Body of pancreas (tissue), 4 donors: ENCODE measurements at regions not wholly inside any gene's neighbourhood (a gene's known extent, or its start where the extent isn't known, plus 50 kb on each side); places are given as distances from the start of the nearest gene placed in this dataset.
"Not testable (repeated sequence)": the region's sequence is repeated elsewhere in the genome, so short reads cannot be mapped to it uniquely, and the experiment has no call there.

ENCODE experiments used
- POLR2A ChIP-seq, 3 donors: fragments of 450-650 bp; IDR thresholded peaks; one replicate each; pipeline ENCODE4 v1.6.1; 2016; ENCODE audit warnings: antibody characterized with exemption in 3 of 3, mild to moderate bottlenecking in 2 of 3
- TF ChIP-seq, protein P1 (sequence below), 7 experiments: fragments of 450-650 bp in 4 of 7; fragments of 200-600 bp in 3 of 7; sonication (generic) in 3 of 7; IDR thresholded peaks; one replicate each; pipeline ENCODE4 v1.5.1; 2016 to 2019; ENCODE audit warnings: antibody characterized with exemption in 7 of 7

DNA sequence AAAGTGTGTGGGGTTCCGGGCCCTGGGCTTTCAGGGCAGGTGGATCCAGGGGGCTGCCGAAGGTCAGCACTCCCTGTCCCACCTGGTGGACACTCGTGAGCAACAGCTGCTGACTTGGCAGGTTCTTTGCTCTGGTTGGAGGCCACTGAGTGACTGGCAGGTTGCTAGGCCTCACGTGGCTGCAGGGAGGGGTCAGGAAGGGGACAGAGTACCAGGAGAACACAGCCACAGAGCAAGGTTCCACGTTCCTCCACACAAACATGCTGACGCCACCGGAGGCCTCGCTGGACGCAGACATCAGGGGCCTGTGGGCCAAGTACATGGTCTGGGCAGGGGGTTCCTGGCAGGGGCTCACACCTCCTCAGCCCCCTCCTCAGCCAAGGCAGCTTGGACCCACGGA, 152.0 kb upstream of the CDK13 start:
- TF ChIP-seq, protein P1, sequence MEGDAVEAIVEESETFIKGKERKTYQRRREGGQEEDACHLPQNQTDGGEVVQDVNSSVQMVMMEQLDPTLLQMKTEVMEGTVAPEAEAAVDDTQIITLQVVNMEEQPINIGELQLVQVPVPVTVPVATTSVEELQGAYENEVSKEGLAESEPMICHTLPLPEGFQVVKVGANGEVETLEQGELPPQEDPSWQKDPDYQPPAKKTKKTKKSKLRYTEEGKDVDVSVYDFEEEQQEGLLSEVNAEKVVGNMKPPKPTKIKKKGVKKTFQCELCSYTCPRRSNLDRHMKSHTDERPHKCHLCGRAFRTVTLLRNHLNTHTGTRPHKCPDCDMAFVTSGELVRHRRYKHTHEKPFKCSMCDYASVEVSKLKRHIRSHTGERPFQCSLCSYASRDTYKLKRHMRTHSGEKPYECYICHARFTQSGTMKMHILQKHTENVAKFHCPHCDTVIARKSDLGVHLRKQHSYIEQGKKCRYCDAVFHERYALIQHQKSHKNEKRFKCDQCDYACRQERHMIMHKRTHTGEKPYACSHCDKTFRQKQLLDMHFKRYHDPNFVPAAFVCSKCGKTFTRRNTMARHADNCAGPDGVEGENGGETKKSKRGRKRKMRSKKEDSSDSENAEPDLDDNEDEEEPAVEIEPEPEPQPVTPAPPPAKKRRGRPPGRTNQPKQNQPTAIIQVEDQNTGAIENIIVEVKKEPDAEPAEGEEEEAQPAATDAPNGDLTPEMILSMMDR (IDR thresholded peaks at IDR 0.05), result not testable (repeated sequence)
- not testable (repeated sequence) for TF ChIP-seq POLR2A (IDR thresholded peaks at IDR 0.05)
